Endothelial cell of umbilical vein (primary cell): ENCODE measurements at regions not wholly inside any gene's neighbourhood (a gene's known extent, or its start where the extent isn't known, plus 50 kb on each side); places are given as distances from the start of the nearest gene placed in this dataset.

Experiments used
- EZH2 ChIP-seq: IDR thresholded peaks from 2 replicates; pipeline ENCODE4 v1.6.1; 2012; ENCODE audit warnings: borderline replicate concordance, low read depth, mild to moderate bottlenecking, moderate library complexity, low read length, inconsistent platforms; ENCODE audit not compliant: severe bottlenecking
- JUN ChIP-seq: IDR thresholded peaks from 2 replicates; pipeline ENCODE4 v1.6.1; 2011; ENCODE audit warnings: borderline replicate concordance, low read depth; ENCODE audit not compliant: insufficient read length, insufficient read depth
- POLR2A ChIP-seq: IDR thresholded peaks from 2 replicates; pipeline ENCODE4 v1.6.1; 2012; ENCODE audit warnings: low read depth, mild to moderate bottlenecking, control low read depth, low read length
- TF ChIP-seq, protein P1 (sequence below), 2 donors: IDR thresholded peaks; 1 replicate in 1 of 2; 2 replicates in 1 of 2; pipeline ENCODE4 v1.5.1; 2011; ENCODE audit warnings: low read length in 2 of 2, mild to moderate bottlenecking in 2 of 2, moderate library complexity in 2 of 2, control low read depth in 1 of 2, inconsistent platforms in 1 of 2, low read depth in 1 of 2; ENCODE audit not compliant: insufficient read depth in 1 of 2; ENCODE audit errors: extremely low read depth in 1 of 2

DNA sequence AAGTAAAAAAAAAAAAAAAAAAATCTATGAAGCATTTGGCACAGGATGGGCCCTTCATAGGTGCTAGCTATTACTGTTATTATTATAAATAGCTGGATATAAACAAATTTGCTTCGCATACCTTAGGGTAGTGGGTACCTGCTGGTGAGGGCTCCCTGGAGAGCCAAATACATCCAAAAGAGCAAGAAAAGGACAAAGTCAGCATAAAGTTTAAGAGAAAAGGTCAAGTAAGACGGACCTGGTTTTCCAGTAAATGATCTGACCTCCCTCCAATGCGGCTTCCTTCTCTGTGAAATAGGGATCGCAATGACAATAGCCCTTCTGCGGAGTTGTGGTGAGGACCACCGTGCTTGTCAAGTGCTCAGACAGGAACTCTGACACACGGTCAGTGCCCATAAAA is 214.5 kb downstream of the SNX10 start:
- TF ChIP-seq, protein P1, sequence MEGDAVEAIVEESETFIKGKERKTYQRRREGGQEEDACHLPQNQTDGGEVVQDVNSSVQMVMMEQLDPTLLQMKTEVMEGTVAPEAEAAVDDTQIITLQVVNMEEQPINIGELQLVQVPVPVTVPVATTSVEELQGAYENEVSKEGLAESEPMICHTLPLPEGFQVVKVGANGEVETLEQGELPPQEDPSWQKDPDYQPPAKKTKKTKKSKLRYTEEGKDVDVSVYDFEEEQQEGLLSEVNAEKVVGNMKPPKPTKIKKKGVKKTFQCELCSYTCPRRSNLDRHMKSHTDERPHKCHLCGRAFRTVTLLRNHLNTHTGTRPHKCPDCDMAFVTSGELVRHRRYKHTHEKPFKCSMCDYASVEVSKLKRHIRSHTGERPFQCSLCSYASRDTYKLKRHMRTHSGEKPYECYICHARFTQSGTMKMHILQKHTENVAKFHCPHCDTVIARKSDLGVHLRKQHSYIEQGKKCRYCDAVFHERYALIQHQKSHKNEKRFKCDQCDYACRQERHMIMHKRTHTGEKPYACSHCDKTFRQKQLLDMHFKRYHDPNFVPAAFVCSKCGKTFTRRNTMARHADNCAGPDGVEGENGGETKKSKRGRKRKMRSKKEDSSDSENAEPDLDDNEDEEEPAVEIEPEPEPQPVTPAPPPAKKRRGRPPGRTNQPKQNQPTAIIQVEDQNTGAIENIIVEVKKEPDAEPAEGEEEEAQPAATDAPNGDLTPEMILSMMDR (IDR thresholded peaks at IDR 0.05; ENCODE audit: extremely low read depth in 1 of 2, insufficient read depth in 1 of 2, low read depth in 1 of 2, low read length in 2 of 2): no peak
- TF ChIP-seq POLR2A (no peak), JUN (no peak), EZH2 (no peak)
